ENCODE measurements at regions not wholly inside any gene's neighbourhood (a gene's known extent, or its start where the extent isn't known, plus 50 kb on each side); places are given as distances from the start of the nearest gene placed in this dataset.
"Not testable (repeated sequence)": the region's sequence is repeated elsewhere in the genome, so short reads cannot be mapped to it uniquely, and the experiment has no call there.

- no peak for FAIRE-seq
Measured at GRCh38 chr20:24838546-24839535, 110.2 kb upstream of the CST7 start.

- FAIRE-seq, result no peak
Measured at GRCh38 chr20:24840121-24840713, 108.9 kb upstream of the CST7 start.

GRCh38 chr20:24842274-24842917, 106.7 kb upstream of the CST7 start:
- FAIRE-seq, result no peak

- FAIRE-seq, result no peak
Measured at GRCh38 chr20:24842918-24843715, 106.0 kb upstream of the CST7 start.

GRCh38 chr20:24850176-24850575, 98.9 kb upstream of the CST7 start:
- no peak for FAIRE-seq

GRCh38 chr20:24851346-24852019, 97.6 kb upstream of the CST7 start:
- FAIRE-seq, result no peak

- no peak for FAIRE-seq
Measured at GRCh38 chr20:24853916-24854315, 95.2 kb upstream of the CST7 start.

- FAIRE-seq, result no peak
Measured at GRCh38 chr20:24855848-24856247, 93.2 kb upstream of the CST7 start.

GRCh38 chr20:24858500-24858899, 90.6 kb upstream of the CST7 start:
- FAIRE-seq, result not testable (repeated sequence)

- FAIRE-seq, result no peak
Measured at GRCh38 chr20:24859539-24859938, 89.5 kb upstream of the CST7 start.

GRCh38 chr20:24862186-24862585, 86.9 kb upstream of the CST7 start:
- no peak for FAIRE-seq

- no peak for FAIRE-seq
Measured at GRCh38 chr20:24862606-24863005, 86.5 kb upstream of the CST7 start.

- FAIRE-seq, result no peak
Measured at GRCh38 chr20:24863356-24863755, 85.7 kb upstream of the CST7 start.

- no peak for FAIRE-seq
Measured at GRCh38 chr20:24866008-24866407, 83.1 kb upstream of the CST7 start.

- no peak for FAIRE-seq
Measured at GRCh38 chr20:24866742-24867141, 82.3 kb upstream of the CST7 start.

GRCh38 chr20:24867556-24867955, 81.5 kb upstream of the CST7 start:
- no peak for FAIRE-seq

GRCh38 chr20:24868396-24868927, 80.6 kb upstream of the CST7 start:
- FAIRE-seq, result no peak

- no peak for FAIRE-seq
Measured at GRCh38 chr20:24868959-24869358, 80.1 kb upstream of the CST7 start.

GRCh38 chr20:24870057-24870456, 79.0 kb upstream of the CST7 start:
- FAIRE-seq, result no peak

- FAIRE-seq, result no peak
Measured at GRCh38 chr20:24870881-24871280, 78.2 kb upstream of the CST7 start.

GRCh38 chr20:24871480-24872213, 77.4 kb upstream of the CST7 start:
- FAIRE-seq, result no peak

Data from islet of Langerhans (tissue), 1 donor.